ENCODE measurements at regions not wholly inside any gene's neighbourhood (a gene's known extent, or its start where the extent isn't known, plus 50 kb on each side); places are given as distances from the start of the nearest gene placed in this dataset.

GRCh38 chr21:22552390-22552789, 1554.2 kb downstream of the NCAM2 start:
- POLR2A ChIA-PET: no interaction called here
- Histone ChIP-seq H3K4me3 (ENCODE audit: control insufficient read depth in 1 of 2, extremely low read depth in 1 of 2, low read length in 1 of 2) (no peak overlapping the region), H3K27me3 (replicated peaks in 1 of 2; ENCODE audit: control insufficient read depth in 2 of 2, extremely low read depth in 1 of 2, insufficient read depth in 2 of 2, low read length in 1 of 2) (no peaks in the 10 kb centered on the region), H3K36me3 (ENCODE audit: control insufficient read depth in 2 of 2, extremely low read depth in 1 of 2, insufficient read depth in 1 of 2, low read length in 1 of 2) (no peaks in the 10 kb centered on the region), H3K27ac (ENCODE audit: low read length) (no peak overlapping the region), H3K4me1 (ENCODE audit: control insufficient read depth in 1 of 2, extremely low read depth in 1 of 2, insufficient read depth in 2 of 2, low read length in 2 of 2) (no peaks in the 10 kb centered on the region), H3K9me3 (no peaks in the 10 kb centered on the region)
- no peak overlapping the region for H3K4me3 Mint-ChIP-seq
- DNase-seq (no peak), ATAC-seq (replicated peaks in 1 of 4) (no peak)
- H3K27me3 Mint-ChIP-seq: no peaks in the 10 kb centered on the region
- no peaks in the 10 kb centered on the region for H3K36me3 Mint-ChIP-seq
- peaks cover 0 to 12% (median 0%) of the 10 kb centered on the region in 3 donors for H3K9me3 Mint-ChIP-seq
- no peak overlapping the region for H3K27ac Mint-ChIP-seq
- H3K4me1 Mint-ChIP-seq: no peaks in the 10 kb centered on the region
- CTCF ChIA-PET: no interaction called here

GRCh38 chr21:22554690-22555316, 1556.6 kb downstream of the NCAM2 start:
- ATAC-seq (replicated peaks in 1 of 4): no peak
- WGBS (ENCODE audit: insufficient coverage): 83% methylated on average over 1 of the region's 6 CpGs
- Histone ChIP-seq H3K27ac (ENCODE audit: low read length) (no peak overlapping the region), H3K4me1 (ENCODE audit: control insufficient read depth in 1 of 2, extremely low read depth in 1 of 2, insufficient read depth in 2 of 2, low read length in 2 of 2) (no peaks in the 10 kb centered on the region), H3K9me3 (no peaks in the 10 kb centered on the region), H3K27me3 (replicated peaks in 1 of 2; ENCODE audit: control insufficient read depth in 2 of 2, extremely low read depth in 1 of 2, insufficient read depth in 2 of 2, low read length in 1 of 2) (no peaks in the 10 kb centered on the region), H3K4me3 (ENCODE audit: control insufficient read depth in 1 of 2, extremely low read depth in 1 of 2, low read length in 1 of 2) (no peak overlapping the region), H3K36me3 (ENCODE audit: control insufficient read depth in 2 of 2, extremely low read depth in 1 of 2, insufficient read depth in 1 of 2, low read length in 1 of 2) (no peaks in the 10 kb centered on the region)
- H3K27me3 Mint-ChIP-seq: no peaks in the 10 kb centered on the region
- H3K4me3 Mint-ChIP-seq: no peak overlapping the region
- no peaks in the 10 kb centered on the region for H3K4me1 Mint-ChIP-seq
- ChIA-PET CTCF (interaction anchor here in 1 of 2 donors (0.6 kb wide), 1 partner anchor 10 kb away, joined by 6 read pairs; no protein-coding TSS in a partner anchor), POLR2A (no interaction called here)
- no peak overlapping the region for H3K27ac Mint-ChIP-seq
- no peak for DNase-seq
- no peaks in the 10 kb centered on the region for H3K36me3 Mint-ChIP-seq
- peaks cover 0 to 13% (median 0%) of the 10 kb centered on the region in 3 donors for H3K9me3 Mint-ChIP-seq

GRCh38 chr21:22556829-22557228, 1558.6 kb downstream of the NCAM2 start:
- H3K36me3 Mint-ChIP-seq: no peaks in the 10 kb centered on the region
- no peak overlapping the region for H3K27ac Mint-ChIP-seq
- peaks cover 0 to 25% (median 0%) of the 10 kb centered on the region in 3 donors for H3K9me3 Mint-ChIP-seq
- no peaks in the 10 kb centered on the region for H3K4me1 ChIP-seq (ENCODE audit: control insufficient read depth in 1 of 2, extremely low read depth in 1 of 2, insufficient read depth in 2 of 2, low read length in 2 of 2)
- H3K27me3 ChIP-seq (replicated peaks in 1 of 2; ENCODE audit: control insufficient read depth in 2 of 2, extremely low read depth in 1 of 2, insufficient read depth in 2 of 2, low read length in 1 of 2): no peaks in the 10 kb centered on the region
- ATAC-seq (replicated peaks in 1 of 4) (no peak), DNase-seq (no peak)
- no peaks in the 10 kb centered on the region for H3K36me3 ChIP-seq (ENCODE audit: control insufficient read depth in 2 of 2, extremely low read depth in 1 of 2, insufficient read depth in 1 of 2, low read length in 1 of 2)
- ChIA-PET CTCF (no interaction called here), POLR2A (no interaction called here)
- H3K9me3 ChIP-seq: no peaks in the 10 kb centered on the region
- no peak overlapping the region for H3K4me3 Mint-ChIP-seq
- H3K4me3 ChIP-seq (ENCODE audit: control insufficient read depth in 1 of 2, extremely low read depth in 1 of 2, low read length in 1 of 2): no peak overlapping the region
- H3K27ac ChIP-seq (ENCODE audit: low read length): no peak overlapping the region
- peaks cover 0 to 3% of the 10 kb centered on the region in 2 donors for H3K27me3 Mint-ChIP-seq
- no peaks in the 10 kb centered on the region for H3K4me1 Mint-ChIP-seq

- Histone ChIP-seq H3K36me3 (ENCODE audit: control insufficient read depth in 2 of 2, extremely low read depth in 1 of 2, insufficient read depth in 1 of 2, low read length in 1 of 2) (no peaks in the 10 kb centered on the region), H3K9me3 (no peaks in the 10 kb centered on the region), H3K27me3 (replicated peaks in 1 of 2; ENCODE audit: control insufficient read depth in 2 of 2, extremely low read depth in 1 of 2, insufficient read depth in 2 of 2, low read length in 1 of 2) (no peaks in the 10 kb centered on the region), H3K4me3 (ENCODE audit: control insufficient read depth in 1 of 2, extremely low read depth in 1 of 2, low read length in 1 of 2) (no peak overlapping the region), H3K4me1 (ENCODE audit: control insufficient read depth in 1 of 2, extremely low read depth in 1 of 2, insufficient read depth in 2 of 2, low read length in 2 of 2) (no peaks in the 10 kb centered on the region), H3K27ac (ENCODE audit: low read length) (no peak overlapping the region)
- CTCF ChIA-PET: no interaction called here
- no peak for DNase-seq
- H3K9me3 Mint-ChIP-seq: peaks cover 0 to 18% (median 2%) of the 10 kb centered on the region in 3 donors
- no peaks in the 10 kb centered on the region for H3K4me1 Mint-ChIP-seq
- no peaks in the 10 kb centered on the region for H3K36me3 Mint-ChIP-seq
- H3K27me3 Mint-ChIP-seq: peaks cover 0 to 3% of the 10 kb centered on the region in 2 donors
- 92% methylated on average over 13 of the region's 16 CpGs for WGBS (ENCODE audit: insufficient coverage)
- no peak for ATAC-seq (replicated peaks in 1 of 4)
- POLR2A ChIA-PET: no interaction called here
- no peak overlapping the region for H3K27ac Mint-ChIP-seq
- H3K4me3 Mint-ChIP-seq: no peak overlapping the region
These were observed 1563.7 kb downstream of the NCAM2 start for GRCh38 chr21:22561946-22562345.

GRCh38 chr21:22573834-22574233, 1575.6 kb downstream of the NCAM2 start:
- no CpG with 5 or more reads among the region's 1 CpG for WGBS (ENCODE audit: insufficient coverage)
- no peaks in the 10 kb centered on the region for H3K36me3 Mint-ChIP-seq
- ATAC-seq (replicated peaks in 1 of 4) (no peak), DNase-seq (no peak)
- no peak overlapping the region for H3K4me3 ChIP-seq (ENCODE audit: control insufficient read depth in 1 of 2, extremely low read depth in 1 of 2, low read length in 1 of 2)
- H3K4me1 Mint-ChIP-seq: peaks cover 0 to 3% (median 0%) of the 10 kb centered on the region in 3 donors
- CTCF ChIA-PET: no interaction called here
- H3K9me3 Mint-ChIP-seq: peaks cover 0 to 11% (median 0%) of the 10 kb centered on the region in 3 donors
- H3K27me3 Mint-ChIP-seq: no peaks in the 10 kb centered on the region
- H3K4me3 Mint-ChIP-seq: no peak overlapping the region
- H3K36me3 ChIP-seq (ENCODE audit: control insufficient read depth in 2 of 2, extremely low read depth in 1 of 2, insufficient read depth in 1 of 2, low read length in 1 of 2): no peaks in the 10 kb centered on the region
- H3K9me3 ChIP-seq: no peaks in the 10 kb centered on the region
- H3K4me1 ChIP-seq (ENCODE audit: control insufficient read depth in 1 of 2, extremely low read depth in 1 of 2, insufficient read depth in 2 of 2, low read length in 2 of 2): no peaks in the 10 kb centered on the region
- no peak overlapping the region for H3K27ac Mint-ChIP-seq
- POLR2A ChIA-PET: no interaction called here
- no peak overlapping the region for H3K27ac ChIP-seq (ENCODE audit: low read length)
- no peaks in the 10 kb centered on the region for H3K27me3 ChIP-seq (replicated peaks in 1 of 2; ENCODE audit: control insufficient read depth in 2 of 2, extremely low read depth in 1 of 2, insufficient read depth in 2 of 2, low read length in 1 of 2)

GRCh38 chr21:22575165-22575584, 1577.0 kb downstream of the NCAM2 start:
- Mint-ChIP-seq H3K4me1 (peaks cover 0 to 3% (median 0%) of the 10 kb centered on the region in 3 donors), H3K4me3 (no peak overlapping the region), H3K36me3 (no peaks in the 10 kb centered on the region), H3K27me3 (no peaks in the 10 kb centered on the region), H3K9me3 (peaks cover 0 to 6% (median 0%) of the 10 kb centered on the region in 3 donors), H3K27ac (no peak overlapping the region)
- DNase-seq: peak in 1 of 35 experiments; percentile 3
- ATAC-seq (replicated peaks in 1 of 4): peak in 1 of 4 experiments; percentile 40
- Histone ChIP-seq H3K36me3 (ENCODE audit: control insufficient read depth in 2 of 2, extremely low read depth in 1 of 2, insufficient read depth in 1 of 2, low read length in 1 of 2) (no peaks in the 10 kb centered on the region), H3K27me3 (replicated peaks in 1 of 2; ENCODE audit: control insufficient read depth in 2 of 2, extremely low read depth in 1 of 2, insufficient read depth in 2 of 2, low read length in 1 of 2) (no peaks in the 10 kb centered on the region), H3K27ac (ENCODE audit: low read length) (no peak overlapping the region), H3K9me3 (no peaks in the 10 kb centered on the region), H3K4me1 (ENCODE audit: control insufficient read depth in 1 of 2, extremely low read depth in 1 of 2, insufficient read depth in 2 of 2, low read length in 2 of 2) (no peaks in the 10 kb centered on the region), H3K4me3 (ENCODE audit: control insufficient read depth in 1 of 2, extremely low read depth in 1 of 2, low read length in 1 of 2) (no peak overlapping the region)
- ChIA-PET POLR2A (no interaction called here), CTCF (interaction anchor here in 1 of 2 donors (0.5 kb wide), 1 partner anchor 855 kb away, joined by 3 read pairs; no protein-coding TSS in a partner anchor)
- WGBS (ENCODE audit: insufficient coverage): 0% methylated on average over 1 of the region's 5 CpGs

GRCh38 chr21:22579741-22580140, 1581.5 kb downstream of the NCAM2 start:
- H3K9me3 Mint-ChIP-seq: peaks cover 0 to 4% (median 0%) of the 10 kb centered on the region in 3 donors
- H3K4me3 Mint-ChIP-seq: no peak overlapping the region
- Histone ChIP-seq H3K4me3 (ENCODE audit: control insufficient read depth in 1 of 2, extremely low read depth in 1 of 2, low read length in 1 of 2) (no peak overlapping the region), H3K36me3 (ENCODE audit: control insufficient read depth in 2 of 2, extremely low read depth in 1 of 2, insufficient read depth in 1 of 2, low read length in 1 of 2) (no peaks in the 10 kb centered on the region), H3K9me3 (no peaks in the 10 kb centered on the region), H3K4me1 (ENCODE audit: control insufficient read depth in 1 of 2, extremely low read depth in 1 of 2, insufficient read depth in 2 of 2, low read length in 2 of 2) (no peaks in the 10 kb centered on the region), H3K27ac (ENCODE audit: low read length) (no peak overlapping the region), H3K27me3 (replicated peaks in 1 of 2; ENCODE audit: control insufficient read depth in 2 of 2, extremely low read depth in 1 of 2, insufficient read depth in 2 of 2, low read length in 1 of 2) (no peaks in the 10 kb centered on the region)
- ATAC-seq (replicated peaks in 1 of 4) (no peak), DNase-seq (no peak)
- H3K36me3 Mint-ChIP-seq: no peaks in the 10 kb centered on the region
- ChIA-PET CTCF (no interaction called here), POLR2A (no interaction called here)
- H3K27ac Mint-ChIP-seq: no peak overlapping the region
- peaks cover 0 to 3% (median 0%) of the 10 kb centered on the region in 3 donors for H3K4me1 Mint-ChIP-seq
- no peaks in the 10 kb centered on the region for H3K27me3 Mint-ChIP-seq

Measured in T-cell (primary cell).